Glutamatergic neuron (in vitro differentiated cells): ENCODE measurements at regions not wholly inside any gene's neighbourhood (a gene's known extent, or its start where the extent isn't known, plus 50 kb on each side); places are given as distances from the start of the nearest gene placed in this dataset.

Experiments used
- DNase-seq: peaks from one replicate; pipeline ENCODE4 v3.0.0; 2022
- H3K27ac Mint-ChIP-seq: one replicate; pipeline ENCODE4 v1.8.0; 2020; ENCODE audit warnings: mild to moderate bottlenecking, mixed read lengths, inconsistent platforms; ENCODE audit not compliant: unreplicated experiment
- H3K27me3 Mint-ChIP-seq: one replicate; pipeline ENCODE4 v1.8.0; 2020; ENCODE audit warnings: mild to moderate bottlenecking, moderate library complexity, mixed read lengths, inconsistent platforms; ENCODE audit not compliant: unreplicated experiment
- H3K36me3 Mint-ChIP-seq: one replicate; pipeline ENCODE4 v1.8.0; 2020; ENCODE audit warnings: mild to moderate bottlenecking, mixed read lengths, inconsistent platforms; ENCODE audit not compliant: unreplicated experiment
- H3K4me1 Mint-ChIP-seq: one replicate; pipeline ENCODE4 v1.8.0; 2020; ENCODE audit warnings: mild to moderate bottlenecking, low read depth, mixed read lengths, inconsistent platforms; ENCODE audit not compliant: unreplicated experiment
- H3K4me3 Mint-ChIP-seq: one replicate; pipeline ENCODE4 v1.8.0; 2020; ENCODE audit warnings: mild to moderate bottlenecking, mixed read lengths, inconsistent platforms; ENCODE audit not compliant: unreplicated experiment
- H3K9me3 Mint-ChIP-seq: one replicate; pipeline ENCODE4 v1.8.0; 2020; ENCODE audit warnings: mild to moderate bottlenecking, moderate library complexity, mixed read lengths, inconsistent platforms; ENCODE audit not compliant: unreplicated experiment
- TF ChIP-seq, protein P1 (sequence below): fragments of 200-600 bp; sonication (generic); IDR thresholded peaks from one replicate; pipeline ENCODE4 v1.5.0; 2021; ENCODE audit not compliant: partially characterized antibody, unreplicated experiment

DNA sequence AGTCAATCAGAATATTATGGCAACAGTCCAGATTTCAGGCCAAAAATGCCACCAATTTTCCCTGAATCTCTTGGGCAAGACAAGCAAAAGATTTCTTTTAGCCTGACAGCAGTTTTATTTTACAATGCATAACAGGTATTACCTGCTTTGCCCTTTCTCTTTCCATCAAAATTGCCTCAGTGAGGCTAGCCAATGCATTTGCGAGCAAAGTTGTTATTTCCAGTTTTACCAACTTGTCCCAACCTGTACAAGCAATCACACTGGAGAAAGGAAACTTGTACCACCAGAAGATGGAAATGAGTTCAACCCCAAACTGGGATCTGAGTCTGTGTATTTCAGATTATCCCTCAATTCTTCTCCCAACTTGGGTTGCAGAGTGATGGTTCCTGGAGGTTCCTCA is 279.9 kb upstream of the CDYL start:
- H3K9me3 Mint-ChIP-seq = no peaks in the 10 kb centered on the region
- no peaks in the 10 kb centered on the region for H3K4me1 Mint-ChIP-seq
- no peak overlapping the region for H3K4me3 Mint-ChIP-seq
- DNase-seq = no peak
- TF ChIP-seq, protein P1, sequence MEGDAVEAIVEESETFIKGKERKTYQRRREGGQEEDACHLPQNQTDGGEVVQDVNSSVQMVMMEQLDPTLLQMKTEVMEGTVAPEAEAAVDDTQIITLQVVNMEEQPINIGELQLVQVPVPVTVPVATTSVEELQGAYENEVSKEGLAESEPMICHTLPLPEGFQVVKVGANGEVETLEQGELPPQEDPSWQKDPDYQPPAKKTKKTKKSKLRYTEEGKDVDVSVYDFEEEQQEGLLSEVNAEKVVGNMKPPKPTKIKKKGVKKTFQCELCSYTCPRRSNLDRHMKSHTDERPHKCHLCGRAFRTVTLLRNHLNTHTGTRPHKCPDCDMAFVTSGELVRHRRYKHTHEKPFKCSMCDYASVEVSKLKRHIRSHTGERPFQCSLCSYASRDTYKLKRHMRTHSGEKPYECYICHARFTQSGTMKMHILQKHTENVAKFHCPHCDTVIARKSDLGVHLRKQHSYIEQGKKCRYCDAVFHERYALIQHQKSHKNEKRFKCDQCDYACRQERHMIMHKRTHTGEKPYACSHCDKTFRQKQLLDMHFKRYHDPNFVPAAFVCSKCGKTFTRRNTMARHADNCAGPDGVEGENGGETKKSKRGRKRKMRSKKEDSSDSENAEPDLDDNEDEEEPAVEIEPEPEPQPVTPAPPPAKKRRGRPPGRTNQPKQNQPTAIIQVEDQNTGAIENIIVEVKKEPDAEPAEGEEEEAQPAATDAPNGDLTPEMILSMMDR = no peak
- H3K36me3 Mint-ChIP-seq = no peaks in the 10 kb centered on the region
- no peak overlapping the region for H3K27ac Mint-ChIP-seq
- no peaks in the 10 kb centered on the region for H3K27me3 Mint-ChIP-seq

DNA sequence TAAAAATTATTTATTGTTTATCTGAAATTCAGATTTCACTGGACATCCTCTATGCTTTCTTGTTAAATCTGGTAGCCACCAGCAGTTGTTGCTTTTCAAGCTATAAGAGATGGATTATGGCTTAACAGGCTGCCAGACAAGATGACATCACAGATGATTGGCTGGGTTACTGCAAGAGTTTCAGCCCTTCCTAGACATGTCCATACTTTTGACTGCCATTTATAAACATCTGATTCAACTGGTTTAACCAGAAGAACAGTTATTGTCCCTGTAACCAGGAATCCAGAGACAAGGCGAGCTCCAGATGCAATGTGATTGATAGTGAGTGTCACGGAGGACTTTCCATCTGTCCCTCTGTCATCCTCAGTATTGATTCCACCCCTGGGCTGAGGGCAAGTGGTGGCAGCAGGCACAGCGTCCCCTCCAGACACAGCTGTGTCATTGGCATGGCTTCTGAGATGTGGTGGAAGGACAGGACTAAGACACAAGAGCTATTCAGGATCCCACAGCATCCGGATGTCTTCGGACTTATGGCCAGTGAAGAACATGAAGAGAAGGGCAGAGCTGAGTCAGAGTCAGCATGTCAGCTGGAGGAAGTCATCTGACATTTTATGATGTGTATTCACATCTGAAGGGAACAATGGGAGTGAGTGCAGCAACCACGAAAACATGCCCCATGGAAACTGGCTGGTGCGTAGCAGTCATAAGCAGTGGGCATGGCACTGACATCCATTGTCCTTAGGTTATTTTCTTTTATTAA is 284.5 kb upstream of the CDYL start:
- H3K27me3 Mint-ChIP-seq = peaks cover 2% of the 10 kb centered on the region
- H3K9me3 Mint-ChIP-seq = peaks cover 9% of the 10 kb centered on the region
- peaks cover 19% of the 10 kb centered on the region for H3K36me3 Mint-ChIP-seq
- DNase-seq = no peak
- H3K4me3 Mint-ChIP-seq = no peak overlapping the region
- H3K27ac Mint-ChIP-seq = no peak overlapping the region
- TF ChIP-seq, protein P1 = no peak
- no peaks in the 10 kb centered on the region for H3K4me1 Mint-ChIP-seq

DNA sequence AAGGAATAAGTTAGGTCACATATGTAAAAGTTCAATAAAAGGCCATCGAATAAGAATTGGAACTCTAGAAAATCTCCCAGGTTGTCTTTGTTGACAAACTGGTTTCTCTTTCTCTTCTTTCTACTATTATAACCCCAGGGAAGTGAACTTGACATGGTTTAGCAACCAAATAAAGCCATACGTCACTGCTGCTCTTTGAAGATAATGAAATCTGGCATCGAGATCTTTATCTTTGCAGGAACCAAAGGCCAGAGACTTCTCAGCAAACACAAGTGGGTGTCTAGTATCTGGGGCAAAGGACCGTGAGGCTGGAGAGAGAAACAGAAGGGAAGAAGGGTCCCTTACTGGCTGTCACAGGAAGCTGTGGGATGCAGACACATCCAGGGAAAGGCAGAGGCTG is 286.7 kb upstream of the CDYL start:
- Mint-ChIP-seq H3K4me3 (no peak overlapping the region), H3K27ac (no peak overlapping the region), H3K4me1 (no peaks in the 10 kb centered on the region), H3K9me3 (peaks cover 11% of the 10 kb centered on the region), H3K27me3 (peaks cover 2% of the 10 kb centered on the region), H3K36me3 (peaks cover 29% of the 10 kb centered on the region)
- DNase-seq = no peak
- TF ChIP-seq, protein P1 = no peak

DNA sequence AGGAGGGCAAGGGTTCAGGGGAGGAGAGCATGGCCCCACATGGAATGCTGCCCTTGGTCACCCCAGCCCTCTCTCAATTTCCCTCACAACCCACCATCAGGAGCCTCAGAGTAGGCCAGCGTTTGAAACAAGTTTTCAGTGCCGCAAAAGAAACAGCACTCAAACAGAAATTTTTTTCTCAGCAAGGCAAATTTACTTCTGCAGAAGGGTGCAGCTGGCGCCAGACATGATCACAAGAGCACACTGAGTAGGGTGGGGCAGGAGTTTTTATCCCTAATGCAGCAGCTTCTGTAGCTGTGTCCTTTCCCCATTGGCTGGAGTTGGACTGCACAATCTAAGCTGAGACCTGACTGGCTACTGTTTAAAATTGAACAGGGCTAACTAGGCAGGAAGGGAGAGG is 287.8 kb upstream of the CDYL start:
- DNase-seq = no peak
- Mint-ChIP-seq H3K4me1 (no peaks in the 10 kb centered on the region), H3K36me3 (peaks cover 29% of the 10 kb centered on the region), H3K4me3 (no peak overlapping the region), H3K27ac (no peak overlapping the region), H3K9me3 (peaks cover 11% of the 10 kb centered on the region), H3K27me3 (peaks cover 2% of the 10 kb centered on the region)
- TF ChIP-seq, protein P1 = no peak

DNA sequence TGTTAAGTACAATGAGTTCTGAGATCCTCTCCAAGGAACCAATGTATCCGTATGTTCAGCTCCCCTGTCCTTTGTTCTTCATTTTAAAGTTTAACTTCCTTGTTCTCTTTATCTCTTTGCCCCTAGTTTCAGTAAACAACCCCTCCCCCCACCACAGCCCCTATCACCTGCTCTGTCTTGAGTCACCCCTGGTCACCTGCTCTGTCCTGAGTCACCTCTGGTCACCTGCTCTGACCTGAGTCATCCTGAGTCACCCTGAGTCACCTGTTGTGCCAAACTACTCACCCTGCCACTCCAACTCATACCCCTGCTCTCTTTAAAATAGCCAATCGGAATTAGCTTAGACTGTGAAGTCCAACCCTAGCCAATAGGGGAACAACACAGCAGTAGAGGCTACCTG is 288.7 kb upstream of the CDYL start:
- no peaks in the 10 kb centered on the region for H3K4me1 Mint-ChIP-seq
- H3K36me3 Mint-ChIP-seq = peaks cover 29% of the 10 kb centered on the region
- H3K27ac Mint-ChIP-seq = no peak overlapping the region
- H3K4me3 Mint-ChIP-seq = no peak overlapping the region
- TF ChIP-seq, protein P1 = no peak
- H3K27me3 Mint-ChIP-seq = peaks cover 2% of the 10 kb centered on the region
- H3K9me3 Mint-ChIP-seq = peaks cover 11% of the 10 kb centered on the region
- no peak for DNase-seq
